NCI-H524 treated with DMSO at 0.1 percent for 48 hours (cell line): ENCODE measurements at regions not wholly inside any gene's neighbourhood (a gene's known extent, or its start where the extent isn't known, plus 50 kb on each side); places are given as distances from the start of the nearest gene placed in this dataset.
"Not testable (repeated sequence)": the region's sequence is repeated elsewhere in the genome, so short reads cannot be mapped to it uniquely, and the experiment has no call there.

ENCODE experiments used
- DNase-seq: peaks from one replicate; lab custom pipeline; 2025; lab: John Stamatoyannopoulos, UW

- no peak for DNase-seq
Measured at GRCh38 chr5:9728261-9728660, 98.1 kb upstream of the TAS2R1 start.

- no peak for DNase-seq
Measured at GRCh38 chr5:9726931-9727330, 96.8 kb upstream of the TAS2R1 start.

- DNase-seq: not testable (repeated sequence)
Measured at GRCh38 chr5:9725265-9725664, 95.1 kb upstream of the TAS2R1 start.

- DNase-seq: no peak
Measured at GRCh38 chr5:9724707-9725106, 94.6 kb upstream of the TAS2R1 start.

GRCh38 chr5:9722601-9723180, 92.5 kb upstream of the TAS2R1 start:
- DNase-seq: peak; percentile 85

GRCh38 chr5:9721161-9721560, 91.0 kb upstream of the TAS2R1 start:
- no peak for DNase-seq

GRCh38 chr5:9720361-9720760, 90.2 kb upstream of the TAS2R1 start:
- DNase-seq: no peak

- DNase-seq: no peak
Measured at GRCh38 chr5:9716838-9717281, 86.7 kb upstream of the TAS2R1 start.

- no peak for DNase-seq
Measured at GRCh38 chr5:9715891-9716335, 85.8 kb upstream of the TAS2R1 start.

GRCh38 chr5:9713959-9714586, 83.9 kb upstream of the TAS2R1 start:
- DNase-seq: no peak

- DNase-seq: no peak
Measured at GRCh38 chr5:9713356-9713755, 83.2 kb upstream of the TAS2R1 start.

GRCh38 chr5:9712911-9713310, 82.8 kb upstream of the TAS2R1 start:
- no peak for DNase-seq

GRCh38 chr5:9712506-9712905, 82.4 kb upstream of the TAS2R1 start:
- no peak for DNase-seq

- no peak for DNase-seq
Measured at GRCh38 chr5:9710069-9710468, 79.9 kb upstream of the TAS2R1 start.

GRCh38 chr5:9707732-9708462, 77.7 kb upstream of the TAS2R1 start:
- no peak for DNase-seq

GRCh38 chr5:9699681-9700080, 69.5 kb upstream of the TAS2R1 start:
- no peak for DNase-seq

GRCh38 chr5:9698841-9699240, 68.7 kb upstream of the TAS2R1 start:
- no peak for DNase-seq

GRCh38 chr5:9698125-9698826, 68.1 kb upstream of the TAS2R1 start:
- DNase-seq: peak; percentile 64

GRCh38 chr5:9692576-9692975, 62.4 kb upstream of the TAS2R1 start:
- DNase-seq: no peak

GRCh38 chr5:9691261-9691660, 61.1 kb upstream of the TAS2R1 start:
- no peak for DNase-seq

- DNase-seq: no peak
Measured at GRCh38 chr5:9690751-9691150, 60.6 kb upstream of the TAS2R1 start.

GRCh38 chr5:9686216-9686615, 56.1 kb upstream of the TAS2R1 start:
- DNase-seq: no peak

GRCh38 chr5:9681706-9682105, 51.6 kb upstream of the TAS2R1 start:
- DNase-seq: no peak
